ENCODE measurements at regions not wholly inside any gene's neighbourhood (a gene's known extent, or its start where the extent isn't known, plus 50 kb on each side); places are given as distances from the start of the nearest gene placed in this dataset.

GRCh38 chr7:41415471-41416207 is 287.3 kb downstream of the INHBA start:
- Histone ChIP-seq H3K4me2 (ENCODE audit: low read depth, low read length, poor library complexity, severe bottlenecking) (no peak overlapping the region), H3K4me1 (ENCODE audit: insufficient read depth, low read length, poor library complexity, severe bottlenecking) (no peaks in the 10 kb centered on the region), H3K27me3 (ENCODE audit: insufficient read depth, low read length, poor library complexity, severe bottlenecking) (no peaks in the 10 kb centered on the region), H4K20me1 (ENCODE audit: insufficient read depth, low read length, poor library complexity, severe bottlenecking) (no peaks in the 10 kb centered on the region), H3F3A (ENCODE audit: low read depth) (no peaks in the 10 kb centered on the region), H3K9ac (ENCODE audit: low read depth, low read length, poor library complexity, severe bottlenecking) (no peak overlapping the region), H3K4me3 (ENCODE audit: low read length, poor library complexity, severe bottlenecking) (no peak overlapping the region), H3K9me2 (replicated peaks; ENCODE audit: low read depth, low read length) (no peaks in the 10 kb centered on the region), H3K36me3 (ENCODE audit: insufficient read depth, low read length) (no peaks in the 10 kb centered on the region), H2AFZ (ENCODE audit: low read length) (no peak overlapping the region), H3K9me3 (ENCODE audit: insufficient read depth, low read depth, low read length) (no peaks in the 10 kb centered on the region), H3K79me2 (ENCODE audit: insufficient read depth, low read length) (no peaks in the 10 kb centered on the region)
- no peak for TF ChIP-seq EZH2phosphoT487 (IDR thresholded peaks at IDR 0.05; ENCODE audit: borderline replicate concordance)
- TF ChIP-seq CTCF (conservative IDR thresholded peaks at IDR 0.05; ENCODE audit: low read length) = no peak

DNA sequence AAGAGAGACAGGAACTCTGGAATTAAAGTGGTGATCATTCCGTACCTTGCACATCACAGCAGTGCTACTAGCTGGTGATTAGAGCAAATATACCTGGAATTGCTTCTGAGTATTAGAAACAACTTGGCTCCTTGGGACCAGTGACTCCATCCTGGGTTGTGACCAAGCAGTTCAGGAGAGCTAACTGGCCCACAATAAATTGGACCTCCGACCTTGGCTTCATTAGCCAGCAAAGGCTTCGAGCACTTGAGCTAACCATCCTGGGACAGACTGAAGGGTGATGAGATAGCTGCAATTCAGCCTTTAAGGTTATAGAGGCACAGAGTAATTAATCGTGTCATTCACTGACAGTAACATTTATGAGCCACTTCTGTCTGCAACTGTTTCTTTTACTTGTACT is 287.8 kb downstream of the INHBA start:
- no peaks in the 10 kb centered on the region for H3F3A ChIP-seq (ENCODE audit: low read depth)
- no peaks in the 10 kb centered on the region for H3K36me3 ChIP-seq (ENCODE audit: insufficient read depth, low read length)
- no peak overlapping the region for H2AFZ ChIP-seq (ENCODE audit: low read length)
- H3K9me3 ChIP-seq (ENCODE audit: insufficient read depth, low read depth, low read length) = no peaks in the 10 kb centered on the region
- no peak overlapping the region for H3K4me2 ChIP-seq (ENCODE audit: low read depth, low read length, poor library complexity, severe bottlenecking)
- no peaks in the 10 kb centered on the region for H3K4me1 ChIP-seq (ENCODE audit: insufficient read depth, low read length, poor library complexity, severe bottlenecking)
- no peaks in the 10 kb centered on the region for H3K79me2 ChIP-seq (ENCODE audit: insufficient read depth, low read length)
- H3K9ac ChIP-seq (ENCODE audit: low read depth, low read length, poor library complexity, severe bottlenecking) = no peak overlapping the region
- H3K27me3 ChIP-seq (ENCODE audit: insufficient read depth, low read length, poor library complexity, severe bottlenecking) = no peaks in the 10 kb centered on the region
- no peak overlapping the region for H3K4me3 ChIP-seq (ENCODE audit: low read length, poor library complexity, severe bottlenecking)
- no peaks in the 10 kb centered on the region for H3K9me2 ChIP-seq (replicated peaks; ENCODE audit: low read depth, low read length)
- TF ChIP-seq CTCF (conservative IDR thresholded peaks at IDR 0.05; ENCODE audit: low read length) = no peak
- TF ChIP-seq EZH2phosphoT487 (IDR thresholded peaks at IDR 0.05; ENCODE audit: borderline replicate concordance) = no peak
- no peaks in the 10 kb centered on the region for H4K20me1 ChIP-seq (ENCODE audit: insufficient read depth, low read length, poor library complexity, severe bottlenecking)

DNA sequence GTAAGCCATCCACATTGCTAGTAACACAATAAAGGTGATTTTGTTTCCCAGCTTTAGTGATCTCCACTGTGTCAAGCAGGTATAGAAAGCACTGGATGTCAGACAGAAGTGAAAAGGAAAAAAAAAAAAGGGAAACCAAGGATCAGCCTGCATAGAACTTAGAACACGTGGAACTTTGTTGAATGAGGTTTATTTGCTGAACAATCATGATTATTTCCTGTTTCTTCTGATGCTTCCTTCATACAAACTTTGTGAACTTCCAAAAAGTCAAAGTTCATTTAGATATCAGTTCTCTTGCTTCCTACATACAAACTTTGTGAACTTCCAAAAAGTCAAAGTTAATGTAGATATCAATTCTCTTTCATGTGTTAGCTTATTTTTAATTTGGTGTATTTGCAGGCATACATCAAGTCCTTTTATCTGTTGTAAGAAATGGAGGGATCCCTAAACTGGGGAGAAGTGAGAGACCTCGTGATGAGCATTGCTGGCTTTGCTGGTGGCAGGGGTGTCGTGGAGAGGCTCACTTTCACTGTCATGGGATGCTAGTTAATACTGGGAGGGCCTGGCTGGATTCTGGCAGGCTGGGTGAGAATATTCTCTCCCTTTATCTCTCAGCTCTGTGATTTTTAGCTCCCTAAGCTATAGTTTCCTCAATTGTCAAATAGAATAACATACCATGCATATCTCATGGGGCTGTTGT is 298.4 kb downstream of the INHBA start:
- Histone ChIP-seq H3K4me3 (ENCODE audit: low read length, poor library complexity, severe bottlenecking) (no peak overlapping the region), H3K79me2 (ENCODE audit: insufficient read depth, low read length) (no peaks in the 10 kb centered on the region), H3K9me2 (replicated peaks; ENCODE audit: low read depth, low read length) (no peaks in the 10 kb centered on the region), H3K27me3 (ENCODE audit: insufficient read depth, low read length, poor library complexity, severe bottlenecking) (no peaks in the 10 kb centered on the region), H2AFZ (ENCODE audit: low read length) (no peak overlapping the region), H4K20me1 (ENCODE audit: insufficient read depth, low read length, poor library complexity, severe bottlenecking) (no peaks in the 10 kb centered on the region), H3K4me2 (ENCODE audit: low read depth, low read length, poor library complexity, severe bottlenecking) (no peak overlapping the region), H3F3A (ENCODE audit: low read depth) (no peaks in the 10 kb centered on the region), H3K9me3 (ENCODE audit: insufficient read depth, low read depth, low read length) (no peaks in the 10 kb centered on the region), H3K4me1 (ENCODE audit: insufficient read depth, low read length, poor library complexity, severe bottlenecking) (no peaks in the 10 kb centered on the region), H3K36me3 (ENCODE audit: insufficient read depth, low read length) (no peaks in the 10 kb centered on the region), H3K9ac (ENCODE audit: low read depth, low read length, poor library complexity, severe bottlenecking) (no peak overlapping the region)
- TF ChIP-seq EZH2phosphoT487 (IDR thresholded peaks at IDR 0.05; ENCODE audit: borderline replicate concordance) (no peak), CTCF (conservative IDR thresholded peaks at IDR 0.05; ENCODE audit: low read length) (no peak)
